A549 (cell line): ENCODE measurements at regions not wholly inside any gene's neighbourhood (a gene's known extent, or its start where the extent isn't known, plus 50 kb on each side); places are given as distances from the start of the nearest gene placed in this dataset.

Source experiments
- CBX2 ChIP-seq: fragments of 200-600 bp; sonication (generic); IDR thresholded peaks from 2 replicates; pipeline ENCODE4 v1.6.1; 2016; ENCODE audit warnings: low read depth, mild to moderate bottlenecking, borderline replicate concordance
- EHMT2 ChIP-seq: fragments of 200-600 bp; sonication (generic); IDR thresholded peaks from 2 replicates; pipeline ENCODE4 v1.6.1; 2016; ENCODE audit warnings: antibody characterized with exemption, low read depth, mild to moderate bottlenecking, moderate library complexity
- MAZ ChIP-seq: fragments of 150-350 bp; IDR thresholded peaks from 2 replicates; pipeline ENCODE4 v1.6.1; 2014; ENCODE audit warnings: antibody characterized with exemption, low read depth, low read length, borderline replicate concordance
- NFE2L2 ChIP-seq: fragments of 150-350 bp; conservative IDR thresholded peaks from 2 replicates; pipeline ENCODE4 v1.6.1; 2014; ENCODE audit warnings: low read length
- POLR2A ChIP-seq: IDR thresholded peaks from 2 replicates; pipeline ENCODE4 v1.6.1; 2012; ENCODE audit warnings: mild to moderate bottlenecking, low read length
- RARB ChIP-seq: fragments of 250-450 bp; sonication (Bioruptor Pico); IDR thresholded peaks from 2 replicates; pipeline ENCODE4 v1.8.0; 2021; ENCODE audit warnings: mild to moderate bottlenecking, moderate library complexity
- RFX5 ChIP-seq: fragments of 450-650 bp; IDR thresholded peaks from 2 replicates; pipeline ENCODE4 v1.7.1; 2014; ENCODE audit warnings: antibody characterized with exemption, mild to moderate bottlenecking, moderate library complexity
- SREBF2 ChIP-seq: fragments of 450-650 bp; IDR thresholded peaks from 2 replicates; pipeline ENCODE4 v1.6.1; 2014; ENCODE audit warnings: mild to moderate bottlenecking, moderate library complexity
- TF ChIP-seq, protein P1 (sequence below): fragments of >200 bp; sonication (Bioruptor Twin); formaldehyde crosslinking; IDR thresholded peaks from 3 replicates; pipeline ENCODE4 v1.5.1; 2016
- TF ChIP-seq, protein P2 (sequence below): fragments of 150-350 bp; IDR thresholded peaks from 2 replicates; pipeline ENCODE4 v1.6.1; 2014; ENCODE audit warnings: low read depth, mild to moderate bottlenecking, low read length

DNA sequence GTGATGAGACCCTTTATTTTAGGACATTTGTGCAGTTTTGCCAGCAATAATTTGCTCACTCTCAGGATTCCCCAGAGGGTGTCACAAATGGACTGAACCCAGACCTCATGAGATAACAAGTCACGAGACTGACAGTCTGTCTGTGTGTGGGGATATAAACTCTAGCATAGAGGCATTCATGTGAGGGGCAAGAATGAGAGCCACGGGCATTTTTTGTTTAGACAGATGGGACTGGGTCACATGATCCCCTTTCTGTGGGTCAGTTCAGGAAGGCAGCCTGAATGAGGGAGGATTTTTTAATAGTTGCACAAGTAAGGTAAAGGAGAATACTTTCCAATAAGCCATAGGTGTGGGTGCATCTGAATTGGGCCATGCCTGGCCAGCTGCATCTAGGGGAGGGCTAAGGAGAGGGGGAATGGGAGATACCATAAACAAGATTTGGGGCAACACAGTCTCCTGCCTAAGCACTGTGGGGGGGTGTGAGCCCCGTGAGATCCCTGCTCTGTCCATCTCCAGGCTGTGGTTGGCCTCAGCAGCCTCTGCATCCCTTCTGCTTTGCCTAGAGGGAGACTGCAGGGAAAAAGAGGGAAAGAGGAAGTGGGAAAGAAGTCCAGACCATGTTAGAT is 66.6 kb downstream of the NAV1 start:
- TF ChIP-seq, protein P1, sequence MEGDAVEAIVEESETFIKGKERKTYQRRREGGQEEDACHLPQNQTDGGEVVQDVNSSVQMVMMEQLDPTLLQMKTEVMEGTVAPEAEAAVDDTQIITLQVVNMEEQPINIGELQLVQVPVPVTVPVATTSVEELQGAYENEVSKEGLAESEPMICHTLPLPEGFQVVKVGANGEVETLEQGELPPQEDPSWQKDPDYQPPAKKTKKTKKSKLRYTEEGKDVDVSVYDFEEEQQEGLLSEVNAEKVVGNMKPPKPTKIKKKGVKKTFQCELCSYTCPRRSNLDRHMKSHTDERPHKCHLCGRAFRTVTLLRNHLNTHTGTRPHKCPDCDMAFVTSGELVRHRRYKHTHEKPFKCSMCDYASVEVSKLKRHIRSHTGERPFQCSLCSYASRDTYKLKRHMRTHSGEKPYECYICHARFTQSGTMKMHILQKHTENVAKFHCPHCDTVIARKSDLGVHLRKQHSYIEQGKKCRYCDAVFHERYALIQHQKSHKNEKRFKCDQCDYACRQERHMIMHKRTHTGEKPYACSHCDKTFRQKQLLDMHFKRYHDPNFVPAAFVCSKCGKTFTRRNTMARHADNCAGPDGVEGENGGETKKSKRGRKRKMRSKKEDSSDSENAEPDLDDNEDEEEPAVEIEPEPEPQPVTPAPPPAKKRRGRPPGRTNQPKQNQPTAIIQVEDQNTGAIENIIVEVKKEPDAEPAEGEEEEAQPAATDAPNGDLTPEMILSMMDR, result no peak
- TF ChIP-seq CBX2 (no peak), POLR2A (no peak), SREBF2 (no peak), RARB (CRISPR knock-in tag) (no peak), RFX5 (no peak), NFE2L2 (no peak), MAZ (no peak), EHMT2 (no peak)
- TF ChIP-seq, protein P2, sequence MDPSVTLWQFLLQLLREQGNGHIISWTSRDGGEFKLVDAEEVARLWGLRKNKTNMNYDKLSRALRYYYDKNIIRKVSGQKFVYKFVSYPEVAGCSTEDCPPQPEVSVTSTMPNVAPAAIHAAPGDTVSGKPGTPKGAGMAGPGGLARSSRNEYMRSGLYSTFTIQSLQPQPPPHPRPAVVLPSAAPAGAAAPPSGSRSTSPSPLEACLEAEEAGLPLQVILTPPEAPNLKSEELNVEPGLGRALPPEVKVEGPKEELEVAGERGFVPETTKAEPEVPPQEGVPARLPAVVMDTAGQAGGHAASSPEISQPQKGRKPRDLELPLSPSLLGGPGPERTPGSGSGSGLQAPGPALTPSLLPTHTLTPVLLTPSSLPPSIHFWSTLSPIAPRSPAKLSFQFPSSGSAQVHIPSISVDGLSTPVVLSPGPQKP, result no peak
